Activated CD4-positive, CD25-positive, alpha-beta regulatory T cell treated with anti-CD3 and anti-CD28 coated beads, Interleukin-2, amount 50 U/mL, for 16 hours (primary cell): ENCODE measurements at regions not wholly inside any gene's neighbourhood (a gene's known extent, or its start where the extent isn't known, plus 50 kb on each side); places are given as distances from the start of the nearest gene placed in this dataset.
"Not testable (repeated sequence)": the region's sequence is repeated elsewhere in the genome, so short reads cannot be mapped to it uniquely, and the experiment has no call there.

Experiments
- DNase-seq: peaks from one replicate; pipeline ENCODE4 v3.0.0-alpha.2; 2020; ENCODE audit warnings: low read depth, low spot score

- no peak for DNase-seq
These were observed 87.2 kb upstream of the KRAS start for GRCh38 chr12:25337916-25338315.

GRCh38 chr12:25332143-25332542, 81.4 kb upstream of the KRAS start:
- no peak for DNase-seq

GRCh38 chr12:25328072-25328712, 77.5 kb upstream of the KRAS start:
- no peak for DNase-seq

- DNase-seq: no peak
These were observed 76.6 kb upstream of the KRAS start for GRCh38 chr12:25327321-25327720.

- DNase-seq: no peak
These were observed 75.6 kb upstream of the KRAS start for GRCh38 chr12:25326326-25326725.

- DNase-seq: no peak
These were observed 74.1 kb upstream of the KRAS start for GRCh38 chr12:25324861-25325260.

GRCh38 chr12:25323581-25323982, 72.9 kb upstream of the KRAS start:
- DNase-seq: no peak

- no peak for DNase-seq
These were observed 72.3 kb upstream of the KRAS start for GRCh38 chr12:25322918-25323531.

- DNase-seq: no peak
These were observed 71.6 kb upstream of the KRAS start for GRCh38 chr12:25322351-25322750.

- no peak for DNase-seq
These were observed 71.0 kb upstream of the KRAS start for GRCh38 chr12:25321772-25322171.

GRCh38 chr12:25320123-25321006, 69.6 kb upstream of the KRAS start:
- no peak for DNase-seq

GRCh38 chr12:25319233-25319984, 68.7 kb upstream of the KRAS start:
- DNase-seq: no peak

- DNase-seq: no peak
These were observed 66.8 kb upstream of the KRAS start for GRCh38 chr12:25317553-25317952.

- DNase-seq: no peak
These were observed 64.7 kb upstream of the KRAS start for GRCh38 chr12:25315388-25315787.

- DNase-seq: not testable (repeated sequence)
These were observed 62.7 kb upstream of the KRAS start for GRCh38 chr12:25313266-25313990.

GRCh38 chr12:25311506-25311905, 60.8 kb upstream of the KRAS start:
- DNase-seq: no peak

GRCh38 chr12:25310071-25310470, 59.3 kb upstream of the KRAS start:
- DNase-seq: not testable (repeated sequence)

GRCh38 chr12:25308756-25309155, 58.0 kb upstream of the KRAS start:
- DNase-seq: no peak

- DNase-seq: no peak
These were observed 57.1 kb upstream of the KRAS start for GRCh38 chr12:25307818-25308217.

- DNase-seq: no peak
These were observed 51.1 kb upstream of the KRAS start for GRCh38 chr12:25301798-25302197.
